Mesendoderm (in vitro differentiated cells): ENCODE measurements at regions not wholly inside any gene's neighbourhood (a gene's known extent, or its start where the extent isn't known, plus 50 kb on each side); places are given as distances from the start of the nearest gene placed in this dataset.

Source experiments
- DNase-seq: peaks from one replicate; pipeline ENCODE4 v3.0.0; 2013
- H2AK5ac ChIP-seq: 2 replicates; pipeline ENCODE4 v1.6.1; 2013; ENCODE audit warnings: low read length, inconsistent platforms
- H2BK120ac ChIP-seq: 2 replicates; pipeline ENCODE4 v1.6.1; 2013; ENCODE audit warnings: low read depth, mild to moderate bottlenecking, low read length, moderate library complexity, mixed read lengths
- H2BK15ac ChIP-seq: replicated peaks from 2 replicates; pipeline ENCODE4 v1.6.1; 2013; ENCODE audit warnings: low read depth, mild to moderate bottlenecking, moderate library complexity
- H2BK5ac ChIP-seq: 2 replicates; pipeline ENCODE4 v1.6.1; 2013; ENCODE audit warnings: low read length, inconsistent platforms
- H3K18ac ChIP-seq: 2 replicates; pipeline ENCODE4 v1.6.1; 2013; ENCODE audit warnings: mild to moderate bottlenecking, low read length, mixed read lengths
- H3K23ac ChIP-seq: one replicate; pipeline ENCODE4 v1.6.1; 2013; ENCODE audit warnings: low read length
- H3K27ac ChIP-seq: 2 replicates; pipeline ENCODE4 v1.5.1; 2013; ENCODE audit warnings: low read depth, mild to moderate bottlenecking, inconsistent platforms, low read length, moderate library complexity
- H3K27me3 ChIP-seq: 2 replicates; pipeline ENCODE4 v1.6.1; 2013; ENCODE audit warnings: low read length, control low read depth, mild to moderate bottlenecking, inconsistent platforms; ENCODE audit not compliant: insufficient read depth, poor library complexity
- H3K36me3 ChIP-seq: 2 replicates; pipeline ENCODE4 v1.6.1; 2013; ENCODE audit warnings: low read length, inconsistent platforms; ENCODE audit not compliant: control insufficient read depth, insufficient read depth
- H3K4ac ChIP-seq: one replicate; pipeline ENCODE4 v1.6.1; 2013; ENCODE audit warnings: low read depth, mild to moderate bottlenecking, low read length, moderate library complexity
- H3K4me1 ChIP-seq: 2 replicates; pipeline ENCODE4 v1.6.1; 2013; ENCODE audit warnings: low read depth, low read length, inconsistent platforms; ENCODE audit not compliant: control insufficient read depth
- H3K4me2 ChIP-seq: 2 replicates; pipeline ENCODE4 v1.6.1; 2013; ENCODE audit warnings: low read length
- H3K4me3 ChIP-seq: 2 replicates; pipeline ENCODE4 v1.5.1; 2013; ENCODE audit warnings: mild to moderate bottlenecking, low read length
- H3K56ac ChIP-seq: one replicate; pipeline ENCODE4 v1.6.1; 2013; ENCODE audit warnings: low read length
- H3K79me1 ChIP-seq: 2 replicates; pipeline ENCODE4 v1.6.1; 2013; ENCODE audit warnings: low read length, inconsistent platforms
- H3K79me2 ChIP-seq: 2 replicates; pipeline ENCODE4 v1.6.1; 2013; ENCODE audit warnings: mild to moderate bottlenecking, low read length; ENCODE audit not compliant: control insufficient read depth, insufficient read depth
- H3K9ac ChIP-seq: 2 replicates; pipeline ENCODE4 v1.6.1; 2013; ENCODE audit warnings: low read length, inconsistent platforms
- H4K5ac ChIP-seq: one replicate; pipeline ENCODE4 v1.6.1; 2013; ENCODE audit warnings: low read length
- H4K8ac ChIP-seq: one replicate; pipeline ENCODE4 v1.6.1; 2013; ENCODE audit warnings: low read depth, mild to moderate bottlenecking, control low read depth, low read length, moderate library complexity
- WGBS: extraction: QIAGEN DNeasy Blood & Tissue Kit; methylation state at CpG from one replicate; pipeline ENCODE4 v1.1.7; 2013; ENCODE audit warnings: low lambda C conversion rate, missing lambda C conversion rate; ENCODE audit not compliant: insufficient coverage; ENCODE audit errors: extremely low coverage; 5-methylcytosine and 5-hydroxymethylcytosine counted together

DNA sequence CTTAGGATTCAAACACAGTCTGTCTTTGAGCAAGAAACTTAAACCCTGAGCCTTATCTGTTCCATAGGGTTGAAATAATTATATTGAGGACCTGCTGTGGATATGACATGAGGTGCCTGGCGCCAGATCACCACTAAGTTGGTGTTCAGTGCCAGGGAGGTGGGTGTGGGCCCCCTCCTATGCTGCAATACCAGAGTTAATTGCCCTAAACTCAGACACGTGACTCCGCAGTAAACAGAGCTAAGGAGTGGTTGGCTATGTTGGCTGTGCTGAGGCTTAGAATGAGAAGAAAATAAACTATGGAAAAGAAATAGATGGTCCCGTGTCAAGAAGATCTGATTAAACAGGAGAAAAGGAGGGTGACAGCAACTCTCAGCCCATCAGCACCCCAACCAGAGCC lies 419.4 kb upstream of the JARID2 start:
- WGBS: no CpG with 5 or more reads among the region's 4 CpGs
- H4K5ac ChIP-seq: no peak overlapping the region

DNA sequence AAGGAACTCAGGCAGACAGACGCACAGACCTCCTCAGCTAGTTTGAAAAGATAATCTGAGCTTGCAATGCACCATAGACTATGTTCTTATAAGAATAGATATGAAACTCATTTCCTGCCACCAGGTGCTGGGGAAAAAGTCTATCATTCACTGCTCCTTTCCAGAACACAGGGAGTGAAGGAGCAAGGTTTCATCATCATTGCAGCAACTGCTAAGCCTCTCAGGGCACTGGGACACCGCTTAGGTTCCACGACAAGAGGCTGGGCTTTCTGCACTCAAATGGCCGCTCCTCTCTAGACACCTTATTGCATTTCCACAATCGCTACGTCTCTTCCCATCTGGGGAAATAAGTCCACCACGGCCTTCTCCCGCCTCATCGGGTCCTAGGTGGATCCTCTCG lies 418.5 kb upstream of the JARID2 start:
- Histone ChIP-seq H3K4me1 (peaks cover 17% of the 10 kb centered on the region), H3K27me3 (no peaks in the 10 kb centered on the region), H4K5ac (no peak overlapping the region), H3K4me2 (no peak overlapping the region), H2AK5ac (no peak overlapping the region), H4K8ac (no peak overlapping the region), H3K56ac (no peak overlapping the region), H3K79me2 (no peaks in the 10 kb centered on the region), H3K18ac (no peak overlapping the region), H3K27ac (no peak overlapping the region), H3K4me3 (no peak overlapping the region), H3K23ac (no peak overlapping the region), H3K4ac (no peak overlapping the region), H3K79me1 (no peaks in the 10 kb centered on the region), H3K36me3 (no peaks in the 10 kb centered on the region), H2BK120ac (no peak overlapping the region), H2BK15ac (no peak overlapping the region), H2BK5ac (no peak overlapping the region), H3K9ac (no peak overlapping the region)
- no CpG with 5 or more reads among the region's 10 CpGs for WGBS
- no peak for DNase-seq

More for the DNA sequence above, 419.4 kb upstream of the JARID2 start:
- Histone ChIP-seq H2BK5ac (no peak overlapping the region), H3K36me3 (no peaks in the 10 kb centered on the region), H3K79me1 (no peaks in the 10 kb centered on the region), H2BK15ac (no peak overlapping the region), H3K4me1 (peaks cover 14% of the 10 kb centered on the region), H2AK5ac (no peak overlapping the region), H2BK120ac (no peak overlapping the region), H3K23ac (no peak overlapping the region), H3K18ac (peak overlapping the region; percentile 11), H3K27ac (no peak overlapping the region), H3K9ac (no peak overlapping the region), H3K4ac (peak overlapping the region; percentile 20), H3K27me3 (no peaks in the 10 kb centered on the region), H3K4me2 (no peak overlapping the region), H3K79me2 (no peaks in the 10 kb centered on the region), H3K4me3 (no peak overlapping the region), H3K56ac (no peak overlapping the region), H4K8ac (no peak overlapping the region)
- no peak for DNase-seq

DNA sequence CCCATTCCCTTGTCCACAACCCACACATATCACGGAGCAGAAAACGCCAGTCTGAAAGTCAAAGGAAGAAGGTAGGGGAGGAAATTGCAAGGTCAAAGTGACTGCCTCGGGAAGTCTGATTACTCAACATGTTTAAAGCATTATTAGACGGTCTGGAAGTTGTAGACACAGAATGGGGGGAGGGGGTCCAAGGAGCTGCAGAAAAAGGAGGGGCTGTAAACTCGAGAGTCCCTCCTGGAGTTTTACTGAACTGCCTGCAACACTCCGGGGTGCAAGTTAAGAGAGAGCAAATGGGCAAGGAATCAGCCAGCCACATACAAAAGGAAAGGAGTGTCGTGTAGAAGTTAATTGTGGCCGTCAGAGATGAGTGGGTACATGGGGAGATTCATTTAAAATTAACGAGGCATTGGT lies 417.7 kb upstream of the JARID2 start:
- DNase-seq: no peak
- Histone ChIP-seq H4K5ac (no peak overlapping the region), H3K4me1 (peaks cover 17% of the 10 kb centered on the region), H3K36me3 (no peaks in the 10 kb centered on the region), H3K4me3 (no peak overlapping the region), H2AK5ac (no peak overlapping the region), H3K4ac (no peak overlapping the region), H3K79me2 (no peaks in the 10 kb centered on the region), H3K56ac (no peak overlapping the region), H3K27me3 (no peaks in the 10 kb centered on the region), H3K27ac (no peak overlapping the region), H2BK120ac (no peak overlapping the region), H2BK5ac (no peak overlapping the region), H3K23ac (no peak overlapping the region), H2BK15ac (no peak overlapping the region), H3K4me2 (no peak overlapping the region), H3K9ac (no peak overlapping the region), H4K8ac (no peak overlapping the region), H3K18ac (no peak overlapping the region), H3K79me1 (no peaks in the 10 kb centered on the region)
- WGBS: no CpG with 5 or more reads among the region's 9 CpGs

DNA sequence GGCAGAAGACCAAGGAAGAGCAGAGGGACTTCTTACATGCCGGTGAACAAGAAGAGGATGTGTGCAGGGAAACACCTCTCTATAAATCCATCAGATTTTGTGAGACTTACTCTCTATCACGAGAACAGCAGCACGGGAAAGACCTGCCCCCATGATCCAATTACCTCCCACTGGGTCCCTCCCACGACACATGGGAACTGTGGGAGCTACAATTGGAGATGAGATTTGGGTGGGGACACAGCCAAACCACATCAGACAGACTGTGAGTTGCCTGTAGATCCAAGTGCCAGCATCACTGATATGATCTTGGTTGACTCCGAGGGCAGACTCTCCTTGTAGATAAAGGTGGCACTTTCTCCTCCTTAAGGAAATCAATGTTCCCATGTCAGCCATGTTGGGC lies 414.8 kb upstream of the JARID2 start:
- H3K9ac ChIP-seq: no peak overlapping the region
- H3K4me1 ChIP-seq: peaks cover 5% of the 10 kb centered on the region
- no peak overlapping the region for H3K27ac ChIP-seq
- H3K79me2 ChIP-seq: no peaks in the 10 kb centered on the region
- no peak overlapping the region for H2BK120ac ChIP-seq
- H3K23ac ChIP-seq: no peak overlapping the region
- no peaks in the 10 kb centered on the region for H3K27me3 ChIP-seq
- no peak overlapping the region for H2AK5ac ChIP-seq
- H4K5ac ChIP-seq: no peak overlapping the region
- H3K4ac ChIP-seq: peak overlapping the region; percentile 41
- no peak overlapping the region for H3K4me2 ChIP-seq
- no peak overlapping the region for H3K56ac ChIP-seq
- H4K8ac ChIP-seq: no peak overlapping the region
- no peak overlapping the region for H2BK15ac ChIP-seq
- H3K4me3 ChIP-seq: no peak overlapping the region
- H2BK5ac ChIP-seq: no peak overlapping the region
- WGBS: no CpG with 5 or more reads among the region's 5 CpGs
- H3K36me3 ChIP-seq: no peaks in the 10 kb centered on the region
- H3K18ac ChIP-seq: no peak overlapping the region
- no peak for DNase-seq
- H3K79me1 ChIP-seq: no peaks in the 10 kb centered on the region

DNA sequence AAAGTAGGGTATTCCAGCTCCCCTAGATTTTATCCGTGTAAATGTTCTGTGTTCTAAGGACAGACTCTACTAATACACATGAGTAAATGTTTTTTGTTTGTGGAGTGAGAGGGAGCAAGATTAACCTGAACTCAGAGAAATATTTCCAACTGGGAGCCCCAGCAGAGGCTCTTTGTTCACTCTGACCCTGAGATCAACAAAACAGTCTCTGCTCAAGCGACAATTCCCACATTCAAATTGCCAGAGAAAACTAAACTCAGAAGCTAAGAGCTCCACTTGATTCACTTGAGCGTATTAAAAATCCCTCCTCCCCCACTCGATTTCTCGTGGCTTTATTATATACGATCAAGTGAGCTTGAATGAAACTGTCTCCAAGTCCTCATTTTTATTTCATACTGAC lies 413.9 kb upstream of the JARID2 start:
- Histone ChIP-seq H2BK15ac (no peak overlapping the region), H2BK120ac (no peak overlapping the region), H3K36me3 (no peaks in the 10 kb centered on the region), H3K18ac (no peak overlapping the region), H3K9ac (no peak overlapping the region), H3K4me2 (no peak overlapping the region), H3K27ac (no peak overlapping the region), H3K79me2 (no peaks in the 10 kb centered on the region), H3K23ac (no peak overlapping the region), H3K56ac (no peak overlapping the region), H3K79me1 (no peaks in the 10 kb centered on the region), H3K4me1 (peaks cover 3% of the 10 kb centered on the region), H3K4me3 (no peak overlapping the region), H2BK5ac (no peak overlapping the region), H4K5ac (no peak overlapping the region), H3K4ac (no peak overlapping the region), H2AK5ac (no peak overlapping the region), H4K8ac (no peak overlapping the region), H3K27me3 (no peaks in the 10 kb centered on the region)
- no CpG with 5 or more reads among the region's 6 CpGs for WGBS
- DNase-seq: no peak

DNA sequence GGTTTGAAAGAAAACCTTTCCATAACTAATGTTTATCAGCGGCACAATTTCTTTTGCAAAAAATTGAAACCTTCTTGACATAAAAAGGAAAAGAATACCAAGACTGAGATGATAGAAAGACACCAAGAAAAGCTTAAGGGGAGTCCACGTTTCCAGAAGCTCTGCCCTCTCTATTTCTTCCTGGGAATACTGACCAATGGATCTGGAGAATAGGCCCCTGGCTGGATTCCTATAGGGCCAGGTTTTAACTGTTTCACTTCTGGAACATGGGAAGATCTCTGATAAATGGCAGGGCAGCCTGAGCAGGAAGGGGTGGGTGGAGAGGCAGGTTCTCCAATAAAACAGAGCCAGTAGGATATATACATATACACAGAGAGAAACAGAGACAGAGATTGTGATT lies 413.4 kb upstream of the JARID2 start:
- no peak overlapping the region for H3K4me2 ChIP-seq
- no peak overlapping the region for H4K5ac ChIP-seq
- no peaks in the 10 kb centered on the region for H3K79me2 ChIP-seq
- H3K18ac ChIP-seq: no peak overlapping the region
- H3K4me3 ChIP-seq: no peak overlapping the region
- H3K36me3 ChIP-seq: no peaks in the 10 kb centered on the region
- no peak overlapping the region for H3K9ac ChIP-seq
- no peak overlapping the region for H2BK5ac ChIP-seq
- no peak overlapping the region for H2AK5ac ChIP-seq
- H3K79me1 ChIP-seq: no peaks in the 10 kb centered on the region
- H3K23ac ChIP-seq: no peak overlapping the region
- no peak overlapping the region for H3K56ac ChIP-seq
- peak overlapping the region; percentile 47 for H2BK15ac ChIP-seq
- no peak overlapping the region for H3K4ac ChIP-seq
- H2BK120ac ChIP-seq: no peak overlapping the region
- WGBS: no CpG with 5 or more reads among the region's 2 CpGs
- no peak overlapping the region for H3K27ac ChIP-seq
- H3K4me1 ChIP-seq: peaks cover 4% of the 10 kb centered on the region
- no peak for DNase-seq
- no peak overlapping the region for H4K8ac ChIP-seq
- no peaks in the 10 kb centered on the region for H3K27me3 ChIP-seq
